CD4-positive, alpha-beta T cell (primary cell): ENCODE measurements at regions not wholly inside any gene's neighbourhood (a gene's known extent, or its start where the extent isn't known, plus 50 kb on each side); places are given as distances from the start of the nearest gene placed in this dataset.

Experiments
- ATAC-seq: fragments of 200-7000 bp; cut with Tn5 transposase; one replicate; pipeline ENCODE4 v1.10.0; 2022; ENCODE audit warnings: mild to moderate bottlenecking; ENCODE audit not compliant: poor library complexity
- CTCF ChIA-PET: fragments of 350-600 bp; sonication (Branson Sonifier 250); formaldehyde crosslinking; loops from one replicate; lab custom pipeline; 2021; ENCODE audit warnings: antibody characterized with exemption, inconsistent platforms; lab: Charles Lee
- POLR2A ChIA-PET: fragments of 350-600 bp; sonication (Branson Sonifier 250); formaldehyde crosslinking; loops from one replicate; lab custom pipeline; 2021; ENCODE audit warnings: antibody characterized with exemption, inconsistent platforms; lab: Charles Lee
- DNase-seq, 14 experiments: peaks; one replicate each; pipeline ENCODE4 v3.0.0-alpha.2; 2013 to 2020; ENCODE audit warnings: mixed read lengths in 2 of 14
- H3K27ac ChIP-seq, 2 donors: one replicate each; pipeline versions ENCODE4 v1.5.1 to v1.7.0; 2013; ENCODE audit warnings: low read length in 2 of 2, low read depth in 1 of 2, mild to moderate bottlenecking in 1 of 2
- H3K27me3 ChIP-seq, 2 experiments: 1 replicate in 1 of 2; 2 replicates in 1 of 2; pipeline versions ENCODE4 v1.6.1 to v1.7.0; 2013; ENCODE audit warnings: low read length in 2 of 2, control low read depth in 1 of 2, mild to moderate bottlenecking in 1 of 2, moderate library complexity in 1 of 2; ENCODE audit not compliant: insufficient read depth in 2 of 2, control insufficient read depth in 1 of 2
- H3K36me3 ChIP-seq: one replicate; pipeline ENCODE4 v1.6.1; 2013; ENCODE audit warnings: low read length, control low read depth; ENCODE audit not compliant: insufficient read depth
- H3K4me1 ChIP-seq: one replicate; pipeline ENCODE4 v1.6.1; 2013; ENCODE audit warnings: low read length, control low read depth; ENCODE audit not compliant: insufficient read depth
- H3K4me3 ChIP-seq: one replicate; pipeline ENCODE4 v1.5.1; 2013; ENCODE audit warnings: mild to moderate bottlenecking, low read length, moderate library complexity
- H3K9me3 ChIP-seq, 2 experiments: 1 replicate in 1 of 2; 2 replicates in 1 of 2; pipeline versions ENCODE4 v1.6.1 to v1.7.0; 2013; ENCODE audit warnings: low read length in 2 of 2, mild to moderate bottlenecking in 2 of 2, control low read depth in 1 of 2, moderate library complexity in 1 of 2; ENCODE audit not compliant: control insufficient read depth in 1 of 2, insufficient read depth in 1 of 2
- H3K27ac Mint-ChIP-seq: one replicate; pipeline ENCODE4 v1.8.0; 2020; ENCODE audit warnings: mixed read lengths
- H3K27me3 Mint-ChIP-seq: one replicate; pipeline ENCODE4 v1.8.0; 2021; ENCODE audit warnings: mixed read lengths
- H3K36me3 Mint-ChIP-seq: one replicate; pipeline ENCODE4 v1.8.0; 2021; ENCODE audit warnings: low read depth, mixed read lengths
- H3K4me1 Mint-ChIP-seq: one replicate; pipeline ENCODE4 v1.8.0; 2021; ENCODE audit warnings: low read depth, mixed read lengths
- H3K4me3 Mint-ChIP-seq: one replicate; pipeline ENCODE4 v1.8.0; 2020; ENCODE audit warnings: mild to moderate bottlenecking, mixed read lengths
- H3K9me3 Mint-ChIP-seq: one replicate; pipeline ENCODE4 v1.8.0; 2020; ENCODE audit warnings: mixed read lengths
- intact Hi-C, 2 experiments: fragments of 100-400 bp; cut with DNase I in 1 of 2; cut with micrococcal nuclease in 1 of 2; formaldehyde crosslinking; loops; one replicate each; pipeline versions ENCODE4 v1.15.1 to v1.9.0; 2023 to 2025; cut with DNase I, micrococcal nuclease
- TF ChIP-seq, protein P1 (sequence below): fragments of 200-600 bp; IDR thresholded peaks from one replicate; pipeline ENCODE4 v1.8.0; 2022; ENCODE audit warnings: antibody characterized with exemption, mild to moderate bottlenecking

- Histone ChIP-seq H3K27me3 (peaks cover 0 to 15% of the 10 kb centered on the region in 2 experiments), H3K4me3 (peak overlapping the region; percentile 62), H3K9me3 (no peaks in the 10 kb centered on the region), H3K27ac (no peak overlapping the region), H3K36me3 (no peaks in the 10 kb centered on the region), H3K4me1 (peaks cover 13% of the 10 kb centered on the region)
- Mint-ChIP-seq H3K27me3 (peaks cover 18% of the 10 kb centered on the region), H3K27ac (peak overlapping the region; percentile 74), H3K4me3 (peak overlapping the region; percentile 95), H3K9me3 (no peaks in the 10 kb centered on the region), H3K36me3 (peaks cover 4% of the 10 kb centered on the region), H3K4me1 (peaks cover 14% of the 10 kb centered on the region)
- POLR2A ChIA-PET = interaction anchor here (1.5 kb wide), 1 partner anchor 13 kb away, joined by 13 read pairs; no protein-coding TSS in a partner anchor
- TF ChIP-seq, protein P1, sequence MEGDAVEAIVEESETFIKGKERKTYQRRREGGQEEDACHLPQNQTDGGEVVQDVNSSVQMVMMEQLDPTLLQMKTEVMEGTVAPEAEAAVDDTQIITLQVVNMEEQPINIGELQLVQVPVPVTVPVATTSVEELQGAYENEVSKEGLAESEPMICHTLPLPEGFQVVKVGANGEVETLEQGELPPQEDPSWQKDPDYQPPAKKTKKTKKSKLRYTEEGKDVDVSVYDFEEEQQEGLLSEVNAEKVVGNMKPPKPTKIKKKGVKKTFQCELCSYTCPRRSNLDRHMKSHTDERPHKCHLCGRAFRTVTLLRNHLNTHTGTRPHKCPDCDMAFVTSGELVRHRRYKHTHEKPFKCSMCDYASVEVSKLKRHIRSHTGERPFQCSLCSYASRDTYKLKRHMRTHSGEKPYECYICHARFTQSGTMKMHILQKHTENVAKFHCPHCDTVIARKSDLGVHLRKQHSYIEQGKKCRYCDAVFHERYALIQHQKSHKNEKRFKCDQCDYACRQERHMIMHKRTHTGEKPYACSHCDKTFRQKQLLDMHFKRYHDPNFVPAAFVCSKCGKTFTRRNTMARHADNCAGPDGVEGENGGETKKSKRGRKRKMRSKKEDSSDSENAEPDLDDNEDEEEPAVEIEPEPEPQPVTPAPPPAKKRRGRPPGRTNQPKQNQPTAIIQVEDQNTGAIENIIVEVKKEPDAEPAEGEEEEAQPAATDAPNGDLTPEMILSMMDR = no peak
- intact Hi-C loops = no loop called here
- CTCF ChIA-PET = no interaction called here
- DNase-seq = peak; percentile 3 to 68 (median 28)
- ATAC-seq = peak; percentile 60
These were observed 64.3 kb upstream of the CCDC160 start for GRCh38 chrX:134172588-134173259.

GRCh38 chrX:134173541-134174272, 63.3 kb upstream of the CCDC160 start:
- H3K36me3 Mint-ChIP-seq = peaks cover 4% of the 10 kb centered on the region
- H3K27ac ChIP-seq = no peak overlapping the region
- H3K27me3 ChIP-seq = peaks cover 0 to 15% of the 10 kb centered on the region in 2 experiments
- peaks cover 14% of the 10 kb centered on the region for H3K4me1 Mint-ChIP-seq
- TF ChIP-seq, protein P1 = no peak
- H3K9me3 Mint-ChIP-seq = no peaks in the 10 kb centered on the region
- H3K4me3 ChIP-seq = peak overlapping the region; percentile 62
- peak overlapping the region; percentile 95 for H3K4me3 Mint-ChIP-seq
- POLR2A ChIA-PET = no interaction called here
- H3K36me3 ChIP-seq = no peaks in the 10 kb centered on the region
- peaks cover 13% of the 10 kb centered on the region for H3K4me1 ChIP-seq
- H3K27me3 Mint-ChIP-seq = peaks cover 18% of the 10 kb centered on the region
- no peak overlapping the region for H3K27ac Mint-ChIP-seq
- no peaks in the 10 kb centered on the region for H3K9me3 ChIP-seq
- DNase-seq (peak in 4 of 14 experiments; percentile 2 to 11 (median 4)), ATAC-seq (peak; percentile 44)
- intact Hi-C loops = no loop called here
- CTCF ChIA-PET = interaction anchor here (1.1 kb wide), 1 partner anchor 12 kb away, joined by 4 read pairs; no protein-coding TSS in a partner anchor

GRCh38 chrX:134174273-134174660, 62.7 kb upstream of the CCDC160 start:
- CTCF ChIA-PET = interaction anchor here (1.1 kb wide), 1 partner anchor 12 kb away, joined by 4 read pairs; no protein-coding TSS in a partner anchor

More at GRCh38 chrX:134174273-134174660, 62.7 kb upstream of the CCDC160 start:
- H3K4me3 Mint-ChIP-seq = peak overlapping the region; percentile 95
- H3K27ac ChIP-seq = no peak overlapping the region
- H3K27ac Mint-ChIP-seq = no peak overlapping the region
- intact Hi-C loops = no loop called here
- DNase-seq (no peak), ATAC-seq (no peak)
- POLR2A ChIA-PET = no interaction called here
- no peaks in the 10 kb centered on the region for H3K9me3 ChIP-seq
- H3K4me1 Mint-ChIP-seq = peaks cover 14% of the 10 kb centered on the region
- H3K27me3 Mint-ChIP-seq = peaks cover 18% of the 10 kb centered on the region
- TF ChIP-seq, protein P1 = no peak
- H3K27me3 ChIP-seq = peaks cover 0 to 15% of the 10 kb centered on the region in 2 experiments
- H3K4me1 ChIP-seq = peaks cover 13% of the 10 kb centered on the region
- no peaks in the 10 kb centered on the region for H3K9me3 Mint-ChIP-seq
- peaks cover 4% of the 10 kb centered on the region for H3K36me3 Mint-ChIP-seq
- H3K4me3 ChIP-seq = no peak overlapping the region
- no peaks in the 10 kb centered on the region for H3K36me3 ChIP-seq
